Stimulated activated CD4-positive, alpha-beta T cell treated with anti-CD3 and anti-CD28 coated beads, Interleukin-4, amount 100 ng/mL, for 1 hour (primary cell): ENCODE measurements at regions not wholly inside any gene's neighbourhood (a gene's known extent, or its start where the extent isn't known, plus 50 kb on each side); places are given as distances from the start of the nearest gene placed in this dataset.

Experiments used
- DNase-seq: peaks from one replicate; pipeline ENCODE4 v3.0.0-alpha.2; 2020

DNA sequence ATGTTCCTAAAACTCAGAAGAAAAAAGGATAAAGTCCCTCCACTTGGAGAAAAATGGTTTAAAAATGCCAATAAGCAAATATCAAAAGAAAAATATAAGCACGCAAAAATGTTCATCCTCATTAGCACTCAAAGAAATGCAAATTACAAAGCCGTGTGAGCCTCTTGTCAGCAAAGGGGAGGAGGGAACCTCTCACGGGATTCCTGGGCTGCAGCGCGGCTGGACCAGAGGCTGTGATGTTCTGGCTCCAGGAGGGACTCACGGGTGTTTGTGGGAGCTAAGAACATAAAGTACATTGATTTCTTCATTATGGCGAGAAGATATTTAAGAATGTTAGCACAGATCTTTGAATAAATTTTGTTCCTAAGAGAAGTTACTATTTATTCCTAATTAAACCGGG lies 1451.2 kb downstream of the BRD1 start:
- no peak for DNase-seq

DNA sequence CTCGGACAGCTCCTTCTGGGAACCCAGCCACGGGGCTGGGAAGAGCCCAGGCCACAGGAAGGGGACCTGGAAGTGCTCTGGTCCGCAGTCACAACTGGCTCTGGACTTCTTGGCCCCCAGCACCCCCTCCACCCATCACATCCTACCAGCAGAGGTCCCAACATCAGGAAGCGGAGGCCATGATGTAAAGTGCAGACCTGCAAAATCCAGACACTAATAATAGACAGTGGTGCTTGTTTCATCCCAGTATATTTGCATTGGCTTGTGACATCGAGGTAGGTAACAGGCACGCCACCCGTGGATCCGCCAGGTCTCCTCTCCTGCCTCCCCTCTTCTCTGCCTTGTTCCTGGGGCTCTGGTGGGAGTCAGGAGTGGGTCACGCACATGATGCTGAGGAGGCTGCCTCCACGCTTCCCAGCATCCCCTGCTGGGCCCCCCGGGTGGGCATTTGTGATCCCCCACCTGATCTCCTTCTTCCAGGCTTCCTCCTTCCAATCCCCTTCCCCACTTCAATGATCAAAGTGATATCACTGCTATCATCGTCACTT lies 1454.0 kb downstream of the BRD1 start:
- DNase-seq, result no peak

DNA sequence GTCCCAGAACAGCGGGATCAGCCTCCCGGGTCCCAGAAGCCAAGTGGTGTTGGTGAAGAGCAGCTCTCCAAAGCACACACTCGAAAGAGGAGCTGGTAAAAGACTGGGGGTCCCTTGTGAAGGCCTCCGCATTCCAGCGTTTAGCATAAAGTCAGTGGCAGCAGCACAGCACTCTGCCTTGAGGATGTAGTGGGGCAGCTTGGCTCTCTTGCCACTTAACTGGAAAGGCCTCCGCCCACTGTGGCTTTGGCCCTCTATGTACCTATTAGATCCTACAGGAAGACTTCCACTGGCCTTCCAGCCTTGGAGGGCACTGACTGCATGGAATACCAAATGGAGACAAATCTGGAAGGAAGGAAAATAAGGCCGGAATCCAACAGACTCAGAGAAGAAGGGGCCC lies 1455.3 kb downstream of the BRD1 start:
- DNase-seq, result no peak

DNA sequence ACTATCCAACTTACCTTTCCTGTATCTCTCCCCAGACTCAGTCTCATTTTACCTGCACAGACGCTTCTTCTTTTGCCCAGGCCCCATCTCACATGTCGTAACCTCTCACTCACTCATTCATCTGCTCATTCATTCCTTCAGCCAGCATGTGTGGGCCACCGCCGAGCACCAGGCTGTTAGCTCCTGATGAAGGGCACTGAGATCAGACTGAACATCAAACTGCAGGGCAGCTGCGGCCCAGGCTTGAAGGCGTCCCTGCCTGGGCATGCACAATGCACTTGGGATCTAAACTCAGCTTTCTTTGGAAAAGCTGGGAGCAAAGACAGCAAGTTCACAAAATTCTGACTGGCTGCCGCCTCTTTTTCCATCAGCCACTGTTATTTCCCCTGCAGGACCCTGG lies 1456.3 kb downstream of the BRD1 start:
- no peak for DNase-seq

DNA sequence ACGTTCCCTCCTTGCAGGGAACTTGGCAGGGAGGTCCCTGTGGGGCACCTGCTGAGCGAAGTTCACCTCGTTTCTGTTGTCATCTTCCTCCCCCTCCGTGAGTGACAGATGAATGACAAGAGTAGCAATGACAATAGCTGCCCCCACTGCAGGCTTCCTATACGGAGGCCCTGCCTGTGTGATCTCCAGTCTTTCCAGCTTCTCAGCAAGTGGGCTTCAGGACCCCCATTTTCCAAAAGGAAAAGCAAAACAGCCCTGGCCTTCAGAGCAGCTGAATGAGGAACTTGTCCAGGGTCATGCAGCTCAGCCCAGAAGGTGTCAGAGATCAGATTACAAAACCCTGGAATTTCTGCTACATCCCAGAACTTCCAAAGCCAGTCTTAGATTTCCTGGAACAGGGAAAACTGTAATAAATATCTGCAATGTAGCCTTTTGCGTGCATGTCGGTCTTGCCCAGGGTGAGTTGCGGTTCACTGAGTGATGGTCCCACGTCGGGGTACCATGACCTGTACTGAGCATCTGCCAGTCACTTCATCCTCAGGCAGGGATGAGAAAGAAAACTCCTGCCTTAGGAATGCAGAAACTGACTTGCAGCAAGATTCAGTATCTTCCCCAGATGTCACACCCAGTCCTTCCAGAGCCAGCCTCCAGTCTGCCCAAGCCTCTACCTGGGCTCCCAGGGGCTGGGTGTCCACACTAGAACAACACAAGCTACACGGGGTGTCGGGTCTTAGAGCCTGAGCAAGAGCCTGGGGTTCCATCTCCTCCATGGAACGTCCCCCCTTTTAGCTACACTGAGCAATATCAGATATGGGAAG lies 1457.0 kb downstream of the BRD1 start:
- no peak for DNase-seq

DNA sequence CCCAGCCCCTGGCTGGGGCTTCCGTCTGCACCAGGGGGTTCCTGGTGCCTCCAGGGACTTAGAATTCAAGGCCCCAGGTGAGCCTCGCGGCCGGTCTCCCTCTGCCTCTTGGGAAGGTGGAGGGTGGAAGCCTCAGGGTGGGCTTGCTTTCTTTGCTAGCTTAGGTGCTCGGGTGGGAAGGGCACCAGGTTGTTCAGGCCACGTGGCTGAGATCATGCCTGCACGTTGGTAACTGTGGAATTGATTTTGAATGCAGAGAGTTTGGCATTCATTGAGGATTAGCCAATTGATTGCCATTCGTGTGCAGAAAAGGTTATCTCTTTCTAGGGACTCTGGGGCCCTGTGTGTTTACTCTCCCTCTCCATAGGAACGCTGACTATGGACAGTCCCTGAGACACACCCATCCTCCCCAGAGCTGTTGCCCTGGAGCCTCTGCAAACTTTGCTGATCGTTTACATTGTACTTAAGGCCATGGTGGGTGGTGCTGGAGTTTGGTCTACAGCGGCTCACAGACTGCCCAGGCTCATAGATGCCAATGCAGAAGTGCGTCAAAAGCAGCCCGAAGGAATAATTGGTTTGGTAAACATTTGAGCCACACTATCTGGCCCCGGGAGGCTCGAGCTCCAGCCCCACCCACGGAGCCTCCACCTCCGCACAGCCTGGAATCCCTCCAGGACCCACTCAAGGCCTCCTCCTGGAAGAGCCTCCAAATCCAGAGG lies 1457.7 kb downstream of the BRD1 start:
- no peak for DNase-seq

DNA sequence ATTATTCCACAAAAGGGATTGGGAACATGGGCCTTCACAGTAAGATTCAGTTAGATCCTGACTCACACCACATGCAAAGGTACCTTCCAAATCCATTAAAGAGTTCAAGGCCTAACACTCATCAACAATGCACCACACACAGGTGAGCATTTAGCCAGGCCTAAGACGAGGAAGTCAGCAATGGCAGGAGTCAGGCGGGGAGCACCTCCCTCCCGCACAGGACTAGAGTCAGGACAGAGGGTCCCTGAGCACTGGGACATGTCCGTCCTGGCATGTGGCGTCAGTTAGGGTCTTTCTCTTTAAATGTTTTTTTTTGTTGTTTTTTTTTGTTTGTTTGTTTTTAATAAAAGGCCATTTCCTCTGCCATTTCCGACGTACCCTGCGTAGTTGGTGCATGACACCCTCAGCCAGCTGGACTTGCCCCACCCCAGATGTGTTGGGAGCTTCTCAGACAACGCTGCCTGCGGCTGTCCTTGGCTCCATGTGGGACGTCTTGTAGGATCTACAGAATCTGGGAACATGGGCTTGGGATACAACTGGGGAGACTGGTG lies 1458.6 kb downstream of the BRD1 start:
- DNase-seq, result no peak

DNA sequence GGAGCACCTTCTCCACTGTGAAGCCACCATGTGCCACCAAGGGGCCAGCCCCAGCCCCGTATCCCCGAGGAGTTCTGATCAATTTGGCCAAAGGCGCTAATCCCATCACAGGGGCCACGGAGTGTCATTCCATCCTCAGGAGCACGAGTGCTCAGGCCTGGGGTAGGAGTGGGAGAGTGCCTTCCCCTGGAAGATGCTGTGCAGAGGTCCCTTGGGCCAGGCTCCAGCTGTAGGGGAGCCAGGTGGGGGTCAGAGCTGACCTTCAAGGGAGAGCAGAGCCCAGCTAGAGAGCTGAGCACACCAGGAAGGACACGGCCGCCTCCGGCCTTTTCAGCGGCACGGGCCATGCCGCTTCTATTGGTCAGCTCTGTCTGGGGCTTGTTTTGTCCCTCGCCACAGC lies 1459.9 kb downstream of the BRD1 start:
- DNase-seq, result no peak

DNA sequence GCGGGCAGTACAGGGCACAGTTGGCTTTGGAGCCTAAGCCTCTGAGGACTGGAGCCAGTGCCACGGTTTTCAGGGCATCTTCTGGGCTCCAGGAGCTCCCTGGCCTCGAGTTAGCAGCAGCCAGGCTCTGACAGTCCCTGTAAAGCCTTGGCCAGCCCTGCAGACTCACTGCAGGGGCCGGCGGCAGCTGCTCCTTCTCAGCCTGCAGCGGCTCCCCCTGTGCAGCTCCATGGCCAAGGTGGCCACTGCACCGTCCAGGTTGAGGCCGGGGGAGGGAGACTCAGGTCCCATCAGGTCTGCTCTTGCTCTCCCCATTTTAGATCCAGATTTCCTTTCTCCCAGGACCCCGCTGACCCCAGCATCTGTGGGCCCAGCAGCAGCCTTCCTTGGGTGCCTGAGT lies 1461.1 kb downstream of the BRD1 start:
- no peak for DNase-seq

DNA sequence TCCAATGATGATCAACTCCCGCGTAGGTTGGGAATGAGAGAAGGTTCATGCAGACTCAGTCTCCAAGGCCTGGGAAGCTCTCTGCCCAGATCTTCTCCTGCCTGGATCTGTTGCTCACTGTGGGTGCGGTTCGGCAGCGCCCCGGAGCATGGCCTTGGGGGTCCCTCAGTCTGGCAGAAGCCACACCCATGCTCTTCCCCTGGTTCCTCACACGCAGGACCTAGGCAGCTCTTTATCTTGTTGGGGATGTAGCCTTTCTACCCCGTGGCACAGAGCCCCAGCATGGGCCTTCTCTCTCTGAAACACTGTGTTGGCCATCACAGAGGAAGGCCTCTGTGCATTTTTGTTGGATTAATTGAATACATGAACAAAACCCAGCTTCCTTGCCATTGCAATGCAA lies 1461.6 kb downstream of the BRD1 start:
- DNase-seq, result no peak

DNA sequence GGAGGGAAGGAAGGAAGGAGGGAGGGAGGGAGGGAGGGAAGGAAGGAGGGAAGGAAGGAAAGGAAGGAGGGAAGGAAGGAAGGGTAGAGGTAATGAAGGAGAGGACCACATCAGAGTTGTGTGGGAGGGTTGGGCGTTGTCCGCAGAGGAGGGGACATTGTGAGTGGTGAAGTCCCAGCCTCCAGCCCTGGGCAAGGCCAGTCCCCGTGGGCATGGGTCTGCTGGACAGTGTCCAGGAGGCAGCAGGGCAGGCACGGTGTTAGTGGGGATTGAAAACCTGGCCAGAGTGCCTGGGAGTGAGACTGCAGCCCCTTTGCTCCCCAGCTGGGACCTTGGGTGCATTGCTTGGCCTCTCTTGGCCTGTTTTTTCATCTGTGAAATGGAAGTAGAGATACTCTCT lies 1462.3 kb downstream of the BRD1 start:
- no peak for DNase-seq

DNA sequence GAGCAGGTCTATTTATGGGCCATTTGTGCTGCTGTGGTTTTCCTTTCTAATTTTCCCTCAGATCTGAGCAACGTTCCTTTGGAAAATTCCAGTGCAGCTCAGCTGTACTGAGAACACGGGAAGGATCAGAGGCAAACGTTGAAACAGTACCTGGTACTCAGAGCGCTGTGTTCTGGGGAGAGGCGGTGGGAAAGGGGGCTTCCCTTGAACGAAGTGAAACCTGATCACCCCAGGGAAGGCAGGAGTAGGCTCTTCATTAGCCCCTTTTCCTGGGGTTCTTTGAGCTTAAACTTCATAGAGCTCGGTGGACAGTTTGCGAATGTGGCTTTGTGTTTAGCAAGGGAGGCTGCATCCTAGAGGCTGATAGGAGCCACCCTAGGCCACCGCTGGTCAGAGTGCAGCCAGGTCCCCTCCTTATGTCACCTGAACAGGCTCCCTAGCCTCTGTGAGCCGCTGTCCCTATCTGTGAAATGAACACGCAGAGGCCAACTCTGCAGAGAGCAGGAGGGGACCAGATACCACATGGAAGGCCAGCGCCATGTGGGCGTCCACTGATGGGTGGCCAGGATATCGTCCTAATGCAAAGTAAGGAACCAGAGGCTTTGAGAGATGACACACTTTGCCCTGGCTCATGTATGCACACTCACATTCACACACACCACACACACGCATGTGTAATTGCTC lies 1464.8 kb downstream of the BRD1 start:
- no peak for DNase-seq

DNA sequence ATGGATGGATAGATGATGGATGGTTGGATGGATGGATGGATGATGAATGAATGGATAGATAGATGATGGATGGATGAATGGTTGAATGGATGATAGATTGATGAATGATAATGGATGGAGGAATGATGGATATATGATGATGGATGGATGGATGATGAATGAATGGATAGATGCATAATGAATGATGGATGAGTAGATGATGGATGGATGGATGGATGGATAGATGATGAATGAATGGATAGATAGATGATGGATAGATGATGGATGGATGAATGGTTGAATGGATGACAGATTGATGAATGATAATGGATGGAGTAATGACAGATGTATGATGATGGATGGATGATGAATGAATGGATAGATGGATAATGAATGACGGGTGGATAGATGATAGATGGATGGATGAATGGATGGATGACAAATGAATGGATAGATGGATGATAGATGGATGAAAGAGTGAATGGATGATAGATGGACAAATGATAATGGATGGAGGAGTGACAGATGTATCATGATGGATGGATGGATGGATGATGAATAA lies 1466.5 kb downstream of the BRD1 start:
- DNase-seq, result no peak

DNA sequence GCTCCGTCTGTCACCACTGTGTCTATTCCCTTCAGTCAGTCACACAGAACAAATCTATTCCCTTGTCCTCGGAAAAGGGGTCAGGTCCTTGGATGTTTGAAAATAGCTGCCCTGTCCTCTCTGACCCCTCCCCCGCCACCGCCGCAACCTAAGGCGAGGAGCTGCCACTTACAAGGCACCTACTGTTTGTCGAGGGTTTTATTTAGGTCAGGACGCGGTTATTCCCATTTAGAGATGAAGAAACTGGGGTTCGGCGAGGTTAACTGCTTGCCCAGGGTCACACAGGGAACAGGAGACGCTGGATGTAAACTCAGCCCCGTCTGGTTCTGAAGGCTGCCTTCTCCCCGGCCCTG lies 1468.1 kb downstream of the BRD1 start:
- no peak for DNase-seq

DNA sequence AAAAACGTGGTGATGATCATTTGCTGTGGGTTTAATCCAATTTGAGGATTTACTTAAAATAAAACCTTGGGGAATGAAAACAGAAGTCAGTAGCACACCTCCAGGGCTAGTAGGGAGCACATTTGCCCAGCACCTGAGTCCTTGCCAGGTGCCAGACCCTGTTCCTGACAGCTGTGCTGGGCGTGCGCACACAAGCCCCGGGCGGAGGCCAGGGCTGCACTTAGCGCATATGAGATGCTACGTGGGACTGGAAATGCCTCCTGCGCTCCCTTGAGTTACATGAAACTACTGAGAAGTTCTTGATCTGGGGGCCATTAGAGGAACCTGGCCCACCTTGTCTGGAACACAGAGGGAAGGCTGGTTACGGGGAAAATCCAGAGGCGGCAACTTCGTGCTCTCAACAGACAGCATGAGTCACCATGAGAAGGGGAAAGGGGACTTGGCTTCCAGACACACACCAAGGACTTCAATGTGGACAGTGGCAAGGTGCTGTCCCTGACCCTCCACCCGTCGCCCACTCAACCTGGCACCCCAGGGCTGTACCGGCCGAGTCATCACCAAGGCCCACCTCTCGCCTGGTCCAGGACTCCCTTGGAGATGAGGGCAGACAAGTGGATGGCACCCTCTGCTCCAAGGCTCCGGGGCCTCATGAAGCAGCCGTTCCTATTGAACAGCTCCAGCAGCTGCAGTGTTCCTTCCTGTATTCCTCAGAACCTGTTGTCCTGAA lies 1468.6 kb downstream of the BRD1 start:
- no peak for DNase-seq

DNA sequence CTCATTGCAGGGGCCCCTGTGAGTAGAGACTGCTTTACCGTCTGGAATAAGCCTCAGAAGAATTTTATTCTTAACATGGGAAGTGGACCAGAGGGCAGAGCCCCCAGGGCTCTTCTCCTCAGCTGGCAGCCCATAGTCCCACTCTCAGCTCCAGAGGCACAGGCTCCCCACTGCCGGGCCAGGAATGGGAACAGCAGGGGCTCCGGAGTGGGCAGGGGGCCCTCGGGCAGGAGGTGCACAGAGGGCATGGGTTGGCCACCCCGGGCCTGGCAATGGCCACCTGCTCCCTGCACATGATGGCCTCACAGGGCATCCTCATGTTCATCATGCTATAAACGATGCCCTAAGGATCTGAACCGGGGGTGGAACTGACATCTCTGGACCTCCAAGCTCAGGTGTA lies 1469.7 kb downstream of the BRD1 start:
- DNase-seq, result no peak

DNA sequence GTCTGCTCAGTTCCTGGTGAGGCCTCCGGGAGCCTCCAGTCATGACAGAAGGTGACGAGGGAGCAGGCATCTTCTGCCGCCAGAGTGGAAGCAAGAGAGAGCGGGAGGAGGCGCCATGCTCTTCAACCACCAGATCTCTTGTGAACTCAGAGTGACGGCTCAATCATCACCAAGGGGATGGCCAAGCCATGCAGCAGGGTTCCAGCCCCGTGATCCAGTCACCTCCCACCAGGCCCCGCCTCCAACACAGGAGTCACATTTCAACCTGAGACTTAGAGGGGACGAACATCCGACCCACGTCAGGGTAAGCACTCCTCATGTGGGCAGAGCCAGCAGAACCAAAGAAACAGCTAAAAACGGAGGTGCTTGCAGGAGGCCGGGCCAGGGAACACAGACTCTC lies 1470.5 kb downstream of the BRD1 start:
- DNase-seq, result no peak

DNA sequence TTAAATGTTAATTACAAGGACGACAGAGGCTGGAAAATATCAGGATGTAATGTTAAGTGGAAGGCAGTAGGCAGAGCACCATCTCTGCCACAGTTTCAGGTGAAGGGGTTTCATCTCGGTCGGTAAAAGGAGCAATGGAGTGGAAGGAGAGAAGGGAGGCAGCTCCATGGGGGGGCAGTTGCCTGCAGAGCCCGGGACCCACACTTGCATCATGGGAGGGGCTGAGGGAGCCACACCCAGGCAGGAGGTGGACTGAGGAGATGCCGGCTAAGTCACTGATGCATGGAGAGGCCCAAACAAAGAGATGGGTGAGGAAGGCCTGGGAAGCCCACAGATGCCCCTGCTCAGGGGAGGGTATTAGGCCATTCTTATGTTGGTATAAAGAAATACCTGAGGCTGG lies 1470.9 kb downstream of the BRD1 start:
- no peak for DNase-seq

DNA sequence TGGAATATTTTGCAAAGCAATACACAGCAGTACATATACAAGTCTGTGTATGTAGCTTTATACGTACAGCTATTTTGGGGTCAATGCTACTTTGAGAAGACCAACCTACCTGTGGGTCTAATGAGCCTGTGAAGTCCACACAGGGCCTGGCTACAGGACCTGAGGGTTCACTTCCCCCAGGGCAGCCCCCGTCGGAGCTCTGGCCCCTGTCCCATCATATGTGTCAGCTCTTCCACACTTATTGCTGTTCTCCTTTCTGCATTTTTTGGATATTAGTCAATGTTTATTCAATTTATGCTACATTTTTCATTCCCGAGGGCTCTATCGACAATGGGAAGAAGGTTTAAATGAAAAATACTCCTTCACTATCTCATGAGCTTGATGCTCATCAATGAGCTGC lies 1473.6 kb downstream of the BRD1 start:
- no peak for DNase-seq

DNA sequence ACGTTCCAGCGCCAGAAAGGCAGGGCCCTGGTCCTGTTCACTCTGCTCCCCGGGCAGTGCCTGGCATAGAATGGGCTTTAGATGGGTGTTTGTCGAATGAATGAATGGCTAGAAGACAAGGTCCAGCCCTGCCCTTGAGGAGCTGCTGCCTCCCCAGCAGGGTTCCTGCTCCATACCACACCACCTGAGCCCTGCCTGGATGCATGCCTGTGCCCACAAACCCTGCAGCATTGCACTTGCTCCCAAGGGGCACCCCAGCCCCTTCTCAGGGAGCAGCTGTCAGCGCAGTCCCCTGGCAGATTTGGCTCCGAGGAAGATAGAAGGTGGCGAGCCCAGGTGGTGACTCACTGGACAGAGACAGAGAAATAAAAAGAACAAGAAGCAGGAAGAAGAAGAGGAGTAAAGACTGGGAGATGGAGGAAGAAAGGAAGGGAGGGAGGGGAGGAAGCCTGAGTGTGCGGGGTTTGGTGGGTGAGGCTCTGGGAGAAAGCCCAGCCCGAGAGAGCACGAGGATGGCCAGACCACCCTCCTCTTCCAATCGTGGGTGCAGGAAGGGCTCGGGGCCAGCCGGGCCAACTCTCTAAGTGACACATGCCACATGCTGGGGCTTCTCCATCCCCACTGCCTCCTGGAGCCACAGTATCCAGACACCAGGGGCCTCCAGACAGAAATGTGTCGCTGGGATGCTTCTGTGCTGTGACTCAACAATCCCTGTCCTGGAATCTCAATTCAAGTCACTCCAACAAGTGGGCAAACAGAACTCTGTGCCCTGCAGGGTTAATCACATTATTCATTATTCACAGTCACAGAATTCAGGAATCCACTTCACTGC lies 1474.3 kb downstream of the BRD1 start:
- no peak for DNase-seq

DNA sequence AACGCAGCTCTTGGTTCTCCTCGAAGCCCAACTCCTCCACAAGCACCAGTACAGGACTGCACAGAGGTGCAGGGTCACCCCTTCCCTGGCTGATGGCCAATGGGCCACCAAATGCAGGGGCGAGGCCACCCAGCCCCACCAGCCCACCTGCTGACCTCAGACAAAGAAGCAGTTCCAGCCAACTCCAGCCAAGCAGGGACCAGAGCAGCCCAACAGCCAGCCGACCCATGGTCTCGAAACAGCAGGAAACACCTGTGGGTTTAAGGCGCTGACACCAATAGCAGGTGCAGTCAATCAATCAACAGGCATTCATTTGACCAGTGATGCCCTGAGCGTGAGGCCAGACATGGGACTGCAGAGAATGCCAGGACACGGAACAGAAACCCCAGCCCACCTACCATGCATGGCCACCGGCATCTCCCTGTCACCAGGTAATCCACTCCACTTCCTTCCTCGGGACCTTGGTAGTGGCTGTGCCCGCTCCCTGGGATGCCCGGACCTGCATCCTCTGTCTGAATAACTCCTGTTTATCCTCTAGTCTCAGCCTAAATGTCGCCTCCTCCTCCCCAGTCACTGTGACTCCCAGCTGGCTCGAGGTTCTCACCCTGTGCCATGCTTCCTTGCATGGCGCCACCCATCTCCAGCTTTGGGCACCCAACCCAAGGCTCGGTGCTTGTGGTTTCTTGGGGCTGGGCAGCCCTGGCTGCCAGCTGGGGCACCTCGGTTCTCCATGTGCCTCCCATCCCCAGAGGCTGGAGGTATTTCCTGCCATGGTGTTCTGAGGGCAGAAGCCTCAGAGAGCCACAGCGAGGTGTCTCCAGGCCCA lies 1475.4 kb downstream of the BRD1 start:
- no peak for DNase-seq
